HEK293T (cell line): ENCODE measurements at regions not wholly inside any gene's neighbourhood (a gene's known extent, or its start where the extent isn't known, plus 50 kb on each side); places are given as distances from the start of the nearest gene placed in this dataset.

Experiments used
- FOXK2 ChIP-seq: fragments of 450-650 bp; IDR thresholded peaks from 2 replicates; pipeline ENCODE4 v1.6.1; 2016; ENCODE audit warnings: mild to moderate bottlenecking
- PKNOX1 ChIP-seq: fragments of 450-650 bp; IDR thresholded peaks from 2 replicates; pipeline ENCODE4 v1.6.1; 2016
- SP1 ChIP-seq: fragments of 450-650 bp; IDR thresholded peaks from 2 replicates; pipeline ENCODE4 v1.6.1; 2017
- ZNF384 ChIP-seq: fragments of 450-650 bp; IDR thresholded peaks from 2 replicates; pipeline ENCODE4 v1.6.1; 2016

GRCh38 chr2:128746356-128746755, 427.7 kb upstream of the HS6ST1 start:
- TF ChIP-seq ZNF384 (no peak), SP1 (no peak), PKNOX1 (no peak), FOXK2 (no peak)
